Mesenchymal stem cell (in vitro differentiated cells and primary cell): ENCODE measurements at regions not wholly inside any gene's neighbourhood (a gene's known extent, or its start where the extent isn't known, plus 50 kb on each side); places are given as distances from the start of the nearest gene placed in this dataset.
"Not testable (repeated sequence)": the region's sequence is repeated elsewhere in the genome, so short reads cannot be mapped to it uniquely, and the experiment has no call there.

Source experiments
- DNase-seq: peaks from one replicate; pipeline ENCODE4 v3.0.0-alpha.2; 2013
- H2AFZ ChIP-seq: one replicate; pipeline ENCODE4 v1.6.1; 2013; ENCODE audit warnings: low read depth, mild to moderate bottlenecking, control low read depth, inconsistent platforms, low read length, moderate library complexity
- H2AK5ac ChIP-seq: 2 replicates; pipeline ENCODE4 v1.6.1; 2013; ENCODE audit warnings: low read length, moderate library complexity, mild to moderate bottlenecking, inconsistent platforms; ENCODE audit not compliant: severe bottlenecking
- H2BK120ac ChIP-seq: one replicate; pipeline ENCODE4 v1.6.1; 2013; ENCODE audit warnings: low read depth, mild to moderate bottlenecking, inconsistent platforms, low read length, moderate library complexity
- H2BK12ac ChIP-seq, 2 experiments: one replicate each; pipeline ENCODE4 v1.6.1; 2013; ENCODE audit warnings: inconsistent platforms in 2 of 2, low read length in 2 of 2, mild to moderate bottlenecking in 2 of 2, moderate library complexity in 2 of 2, control low read depth in 1 of 2
- H2BK15ac ChIP-seq: one replicate; pipeline ENCODE4 v1.6.1; 2013; ENCODE audit warnings: mild to moderate bottlenecking, low read depth, inconsistent platforms; ENCODE audit not compliant: poor library complexity, severe bottlenecking
- H2BK5ac ChIP-seq: 2 replicates; pipeline ENCODE4 v1.6.1; 2013; ENCODE audit warnings: low read depth, mild to moderate bottlenecking, low read length, control low read depth, inconsistent platforms; ENCODE audit not compliant: poor library complexity, severe bottlenecking
- H3K14ac ChIP-seq, 2 experiments: one replicate each; pipeline ENCODE4 v1.6.1; 2013; ENCODE audit warnings: inconsistent platforms in 2 of 2, low read length in 2 of 2, control low read depth in 1 of 2, mild to moderate bottlenecking in 1 of 2, moderate library complexity in 1 of 2
- H3K18ac ChIP-seq, 2 experiments: one replicate each; pipeline ENCODE4 v1.6.1; 2013; ENCODE audit warnings: inconsistent platforms in 2 of 2, low read length in 2 of 2, control low read depth in 1 of 2, low read depth in 1 of 2, mild to moderate bottlenecking in 1 of 2
- H3K23ac ChIP-seq, 2 experiments: one replicate each; pipeline ENCODE4 v1.6.1; 2013; ENCODE audit warnings: inconsistent platforms in 2 of 2, low read length in 2 of 2, mild to moderate bottlenecking in 2 of 2, moderate library complexity in 2 of 2, control low read depth in 1 of 2
- H3K27ac ChIP-seq: 2 replicates; pipeline ENCODE4 v1.5.1; 2013; ENCODE audit warnings: mild to moderate bottlenecking, moderate library complexity, low read length, control low read depth, inconsistent platforms; ENCODE audit not compliant: poor library complexity, severe bottlenecking
- H3K27me3 ChIP-seq, 2 experiments: 2 replicates each; pipeline versions ENCODE4 v1.6.1 to v1.7.0; 2013; ENCODE audit warnings: low read length in 2 of 2, mild to moderate bottlenecking in 2 of 2, moderate library complexity in 2 of 2, control low read depth in 1 of 2, inconsistent platforms in 1 of 2; ENCODE audit not compliant: control insufficient read depth in 1 of 2, insufficient read depth in 1 of 2
- H3K36me3 ChIP-seq, 2 experiments: 2 replicates each; pipeline versions ENCODE4 v1.6.1 to v1.7.0; 2013; ENCODE audit warnings: low read length in 2 of 2, control low read depth in 1 of 2, inconsistent platforms in 1 of 2, low read depth in 1 of 2, mild to moderate bottlenecking in 1 of 2; ENCODE audit not compliant: insufficient read depth in 2 of 2, control insufficient read depth in 1 of 2
- H3K4ac ChIP-seq, 2 experiments: one replicate each; pipeline ENCODE4 v1.6.1; 2013; ENCODE audit warnings: inconsistent platforms in 2 of 2, low read length in 2 of 2, mild to moderate bottlenecking in 2 of 2, moderate library complexity in 2 of 2, control low read depth in 1 of 2, low read depth in 1 of 2
- H3K4me1 ChIP-seq: 2 replicates; pipeline ENCODE4 v1.6.1; 2013; ENCODE audit warnings: low read depth, low read length, control low read depth; ENCODE audit not compliant: control insufficient read depth, insufficient read depth
- H3K4me2 ChIP-seq: 2 replicates; pipeline ENCODE4 v1.6.1; 2013; ENCODE audit warnings: low read length, mild to moderate bottlenecking, inconsistent platforms; ENCODE audit not compliant: poor library complexity, severe bottlenecking
- H3K4me3 ChIP-seq, 2 experiments: 2 replicates each; pipeline versions ENCODE4 v1.5.1 to v1.7.0; 2013; ENCODE audit warnings: low read length in 2 of 2, mild to moderate bottlenecking in 2 of 2, control low read depth in 1 of 2, low read depth in 1 of 2; ENCODE audit not compliant: insufficient read depth in 1 of 2
- H3K79me1 ChIP-seq: replicated peaks from 2 replicates; pipeline ENCODE4 v1.6.1; 2013; ENCODE audit warnings: mild to moderate bottlenecking, control low read depth, low read length, inconsistent platforms; ENCODE audit not compliant: poor library complexity, severe bottlenecking
- H3K9ac ChIP-seq: 2 replicates; pipeline ENCODE4 v1.7.0; 2013; ENCODE audit warnings: mild to moderate bottlenecking, low read length, moderate library complexity
- H3K9me3 ChIP-seq: 2 replicates; pipeline ENCODE4 v1.7.0; 2013; ENCODE audit warnings: mild to moderate bottlenecking, low read length; ENCODE audit not compliant: control insufficient read depth
- H4K8ac ChIP-seq: one replicate; pipeline ENCODE4 v1.6.1; 2013; ENCODE audit warnings: inconsistent platforms, mild to moderate bottlenecking, low read length, moderate library complexity
- H4K91ac ChIP-seq: one replicate; pipeline ENCODE4 v1.6.1; 2013; ENCODE audit warnings: mild to moderate bottlenecking, low read length, inconsistent platforms
- WGBS: methylation state at CpG from one replicate; pipeline ENCODE4 v1.1.7; 2013; ENCODE audit warnings: mixed read lengths; 5-methylcytosine and 5-hydroxymethylcytosine counted together

- H3K4me1 ChIP-seq, DNase-seq, H2AFZ ChIP-seq, H4K8ac ChIP-seq, H3K27me3 ChIP-seq, H3K14ac ChIP-seq, H3K4ac ChIP-seq, H2BK12ac ChIP-seq, H3K9me3 ChIP-seq, H3K27ac ChIP-seq, H3K36me3 ChIP-seq, H3K4me3 ChIP-seq, H2BK15ac ChIP-seq, H4K91ac ChIP-seq, H3K4me2 ChIP-seq, H3K79me1 ChIP-seq, H2BK5ac ChIP-seq, H2AK5ac ChIP-seq, H2BK120ac ChIP-seq, H3K23ac ChIP-seq, H3K18ac ChIP-seq, H3K9ac ChIP-seq: not testable (repeated sequence)
- 77% methylated on average over 10 of the region's 18 CpGs for WGBS
These were observed 207.5 kb downstream of the ADRA2C start for GRCh38 chr4:3973581-3974200.

GRCh38 chr4:3983518-3984125 lies 217.4 kb downstream of the ADRA2C start:
- not testable (repeated sequence) for DNase-seq, H3K27ac ChIP-seq, H2AFZ ChIP-seq, H3K4ac ChIP-seq, H2BK15ac ChIP-seq, H3K4me2 ChIP-seq, H3K27me3 ChIP-seq, H4K91ac ChIP-seq, H3K23ac ChIP-seq, H4K8ac ChIP-seq, H2BK12ac ChIP-seq, H2BK5ac ChIP-seq, H2BK120ac ChIP-seq, H3K79me1 ChIP-seq, H3K4me1 ChIP-seq, H3K18ac ChIP-seq, H3K36me3 ChIP-seq, H3K4me3 ChIP-seq, H2AK5ac ChIP-seq, H3K9me3 ChIP-seq, H3K9ac ChIP-seq, H3K14ac ChIP-seq
- WGBS: 82% methylated on average over 3 of the region's 6 CpGs

- not testable (repeated sequence) for H2BK120ac ChIP-seq, H2BK15ac ChIP-seq, H3K36me3 ChIP-seq, H2AFZ ChIP-seq, H3K4me2 ChIP-seq, H2BK5ac ChIP-seq, H2AK5ac ChIP-seq, H3K79me1 ChIP-seq, H3K9ac ChIP-seq, H3K4ac ChIP-seq, H3K27me3 ChIP-seq, H3K4me1 ChIP-seq, H3K23ac ChIP-seq, H2BK12ac ChIP-seq, H4K91ac ChIP-seq, H3K9me3 ChIP-seq, DNase-seq, H3K4me3 ChIP-seq, H4K8ac ChIP-seq, H3K27ac ChIP-seq, H3K14ac ChIP-seq, H3K18ac ChIP-seq
- 11% methylated on average over 7 of the region's 14 CpGs for WGBS
These were observed 218.6 kb downstream of the ADRA2C start for GRCh38 chr4:3984796-3985195.

GRCh38 chr4:3986412-3986811 lies 220.2 kb downstream of the ADRA2C start:
- H3K4me3 ChIP-seq, H2AK5ac ChIP-seq, H3K36me3 ChIP-seq, H3K79me1 ChIP-seq, H3K27me3 ChIP-seq, H3K9me3 ChIP-seq, H3K18ac ChIP-seq, H2BK5ac ChIP-seq, H3K27ac ChIP-seq, DNase-seq, H2BK12ac ChIP-seq, H2BK15ac ChIP-seq, H4K91ac ChIP-seq, H3K9ac ChIP-seq, H3K4me2 ChIP-seq, H3K4ac ChIP-seq, H2AFZ ChIP-seq, H3K14ac ChIP-seq, H2BK120ac ChIP-seq, H4K8ac ChIP-seq, H3K23ac ChIP-seq, H3K4me1 ChIP-seq: not testable (repeated sequence)
- WGBS: 40% methylated on average over 3 of the region's 5 CpGs
